Suprapubic skin (tissue), 4 donors: ENCODE measurements at regions not wholly inside any gene's neighbourhood (a gene's known extent, or its start where the extent isn't known, plus 50 kb on each side); places are given as distances from the start of the nearest gene placed in this dataset.

Source experiments
- EP300 ChIP-seq: sonication (generic); formaldehyde crosslinking; IDR thresholded peaks from one replicate; pipeline ENCODE4 v1.6.1; 2017; ENCODE audit warnings: antibody characterized with exemption
- POLR2AphosphoS5 ChIP-seq, 3 donors: sonication (generic); formaldehyde crosslinking; IDR thresholded peaks; one replicate each; pipeline ENCODE4 v1.6.1; 2017; ENCODE audit warnings: antibody characterized with exemption in 3 of 3
- TF ChIP-seq, protein P1 (sequence below), 2 donors: fragments of 200-600 bp in 1 of 2; fragments of 450-650 bp in 1 of 2; sonication (generic) in 1 of 2; IDR thresholded peaks; one replicate each; pipeline ENCODE4 v1.5.1; 2016 to 2019; ENCODE audit warnings: antibody characterized with exemption in 2 of 2, mild to moderate bottlenecking in 1 of 2, moderate library complexity in 1 of 2

DNA sequence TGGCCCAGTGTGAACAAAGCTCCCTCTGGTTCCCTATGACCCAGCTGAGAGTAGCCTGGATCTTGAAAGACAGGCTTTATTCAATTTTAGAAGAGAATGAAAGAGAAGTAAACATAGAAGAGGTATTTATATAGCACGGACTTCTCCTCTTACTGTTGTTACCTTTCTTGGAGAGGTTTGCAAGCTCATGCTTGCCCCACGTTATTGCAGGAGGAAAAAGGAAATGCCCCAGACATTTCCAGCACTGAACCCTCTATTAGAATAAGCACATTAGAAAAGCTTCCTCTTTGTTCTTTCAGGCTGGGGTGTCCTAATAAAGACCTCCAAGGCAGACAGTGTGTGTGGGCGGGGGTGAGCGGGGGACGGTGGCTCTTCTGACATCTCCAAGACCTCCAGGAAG is 98.7 kb upstream of the AGBL1 start:
- TF ChIP-seq, protein P1, sequence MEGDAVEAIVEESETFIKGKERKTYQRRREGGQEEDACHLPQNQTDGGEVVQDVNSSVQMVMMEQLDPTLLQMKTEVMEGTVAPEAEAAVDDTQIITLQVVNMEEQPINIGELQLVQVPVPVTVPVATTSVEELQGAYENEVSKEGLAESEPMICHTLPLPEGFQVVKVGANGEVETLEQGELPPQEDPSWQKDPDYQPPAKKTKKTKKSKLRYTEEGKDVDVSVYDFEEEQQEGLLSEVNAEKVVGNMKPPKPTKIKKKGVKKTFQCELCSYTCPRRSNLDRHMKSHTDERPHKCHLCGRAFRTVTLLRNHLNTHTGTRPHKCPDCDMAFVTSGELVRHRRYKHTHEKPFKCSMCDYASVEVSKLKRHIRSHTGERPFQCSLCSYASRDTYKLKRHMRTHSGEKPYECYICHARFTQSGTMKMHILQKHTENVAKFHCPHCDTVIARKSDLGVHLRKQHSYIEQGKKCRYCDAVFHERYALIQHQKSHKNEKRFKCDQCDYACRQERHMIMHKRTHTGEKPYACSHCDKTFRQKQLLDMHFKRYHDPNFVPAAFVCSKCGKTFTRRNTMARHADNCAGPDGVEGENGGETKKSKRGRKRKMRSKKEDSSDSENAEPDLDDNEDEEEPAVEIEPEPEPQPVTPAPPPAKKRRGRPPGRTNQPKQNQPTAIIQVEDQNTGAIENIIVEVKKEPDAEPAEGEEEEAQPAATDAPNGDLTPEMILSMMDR (IDR thresholded peaks at IDR 0.05) = no peak
- TF ChIP-seq POLR2AphosphoS5 (IDR thresholded peaks at IDR 0.05) (no peak), EP300 (no peak)
